Medulla oblongata (tissue), 1 donor: ENCODE measurements at regions not wholly inside any gene's neighbourhood (a gene's known extent, or its start where the extent isn't known, plus 50 kb on each side); places are given as distances from the start of the nearest gene placed in this dataset.
"Not testable (repeated sequence)": the region's sequence is repeated elsewhere in the genome, so short reads cannot be mapped to it uniquely, and the experiment has no call there.

Source experiments
- DNase-seq: peaks from one replicate; pipeline ENCODE4 v3.0.0-alpha.2; 2015; ENCODE audit errors: extremely low spot score

DNA sequence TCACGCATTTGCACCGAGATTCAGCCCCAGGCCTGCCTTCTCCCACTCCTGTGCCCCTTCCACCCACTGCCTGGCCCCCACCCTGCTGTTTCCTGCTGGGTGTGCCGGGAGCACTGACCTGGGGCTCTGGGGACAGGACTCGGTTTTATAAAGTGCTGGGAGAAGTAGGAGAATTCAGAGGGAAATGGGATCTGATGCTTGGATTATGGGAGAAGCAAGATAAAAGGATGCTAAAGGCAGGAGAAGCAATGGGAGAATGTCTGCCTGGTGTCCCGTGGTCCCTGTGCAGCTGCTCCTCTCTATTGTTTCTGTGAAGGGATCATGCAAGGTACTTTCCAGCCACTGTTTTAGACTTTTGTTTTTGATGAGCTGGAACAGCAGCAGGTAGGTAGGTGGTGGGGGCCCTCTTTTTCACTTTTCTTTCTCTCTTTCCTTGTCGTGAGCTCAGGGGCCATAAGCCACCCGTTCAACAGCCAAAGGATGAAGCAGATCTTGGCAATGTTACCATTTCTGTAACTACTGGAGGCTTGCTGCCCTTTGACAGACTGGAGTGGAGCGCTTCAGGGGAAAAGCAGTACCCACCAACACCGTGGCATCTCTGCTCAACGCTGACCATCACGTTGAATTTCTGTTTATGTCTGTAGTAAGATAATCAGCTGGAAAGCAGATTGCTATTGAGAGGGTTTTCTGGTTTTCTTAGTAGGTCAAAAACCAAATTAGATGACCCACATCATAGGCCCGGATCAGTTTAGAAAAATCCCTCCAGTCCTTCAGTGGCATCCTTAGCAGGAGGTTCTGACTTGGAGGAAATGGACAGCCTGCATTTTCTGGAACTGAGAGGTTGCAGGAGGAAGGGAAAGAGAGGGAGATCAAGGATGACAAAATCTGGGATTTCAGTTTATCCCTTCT, 63.8 kb upstream of the ENPP6 start:
- DNase-seq = no peak

DNA sequence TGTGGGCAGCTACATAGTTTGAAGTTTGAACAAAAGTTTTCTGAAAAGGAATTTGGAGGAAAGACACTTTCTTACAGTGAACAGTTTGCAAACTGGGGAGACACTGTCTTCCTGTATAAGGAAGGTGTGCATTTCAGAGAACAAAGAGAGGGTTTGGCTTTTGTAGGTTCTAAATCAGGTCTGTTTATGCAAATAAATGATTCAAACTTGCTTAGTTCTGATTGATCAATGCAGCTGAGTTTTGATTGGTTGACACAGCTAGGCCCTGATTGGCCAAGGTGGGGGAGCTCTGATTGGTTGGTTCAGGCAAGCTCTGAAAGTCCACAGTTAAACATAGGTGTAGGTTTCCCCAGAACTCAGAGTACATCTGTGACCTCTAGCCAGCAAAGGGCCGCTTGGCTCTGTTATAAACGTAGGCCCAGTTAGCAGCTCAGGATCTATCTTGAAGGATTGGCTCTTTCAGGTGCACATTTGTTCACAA, 63.0 kb upstream of the ENPP6 start:
- no peak for DNase-seq

DNA sequence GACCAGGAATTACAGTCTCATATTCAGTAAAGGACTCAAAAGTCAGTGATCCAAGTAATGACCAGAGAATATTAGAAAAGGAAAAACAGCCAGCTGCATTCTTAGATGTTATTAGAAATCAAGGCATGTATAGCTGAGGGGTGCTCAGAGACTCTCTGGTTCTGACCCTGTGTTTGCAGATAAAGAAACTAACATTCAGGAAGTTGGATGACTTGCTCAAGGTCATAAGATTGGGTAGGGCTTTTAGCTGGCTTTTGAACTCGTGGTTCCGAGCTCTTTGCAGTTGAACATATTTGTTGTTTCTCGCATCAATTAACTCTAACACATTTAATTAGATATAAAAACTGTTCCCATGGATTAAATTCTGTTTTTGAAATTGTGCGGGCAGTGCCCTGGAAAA, 62.5 kb upstream of the ENPP6 start:
- no peak for DNase-seq

DNA sequence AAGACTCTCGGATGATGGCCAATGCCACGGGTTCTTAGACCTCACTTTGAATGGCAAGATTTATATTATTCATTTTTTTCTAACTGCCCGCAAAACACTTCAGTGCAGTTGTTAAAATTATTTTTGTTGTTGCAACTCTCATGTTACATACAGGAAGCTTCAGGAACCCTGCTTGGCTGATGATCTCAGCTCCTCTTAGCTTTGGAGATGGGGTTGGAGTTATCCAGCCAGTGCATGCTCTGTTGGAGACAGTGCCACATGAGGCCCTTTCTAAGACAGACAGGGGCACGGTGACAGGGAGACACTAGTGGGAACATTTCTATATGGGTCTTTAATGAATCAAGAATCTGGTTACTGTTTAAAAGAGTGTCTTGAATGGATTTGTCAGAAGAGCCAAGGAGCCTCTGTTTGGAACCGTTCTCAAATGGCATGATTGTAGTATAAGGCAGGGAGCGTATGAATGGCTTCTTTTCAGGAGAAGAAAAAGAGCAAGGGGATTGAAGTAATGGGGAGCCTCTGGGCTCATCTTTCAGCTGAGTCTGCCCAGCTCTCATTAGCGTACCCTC, 61.9 kb upstream of the ENPP6 start:
- DNase-seq = peak; percentile 54

DNA sequence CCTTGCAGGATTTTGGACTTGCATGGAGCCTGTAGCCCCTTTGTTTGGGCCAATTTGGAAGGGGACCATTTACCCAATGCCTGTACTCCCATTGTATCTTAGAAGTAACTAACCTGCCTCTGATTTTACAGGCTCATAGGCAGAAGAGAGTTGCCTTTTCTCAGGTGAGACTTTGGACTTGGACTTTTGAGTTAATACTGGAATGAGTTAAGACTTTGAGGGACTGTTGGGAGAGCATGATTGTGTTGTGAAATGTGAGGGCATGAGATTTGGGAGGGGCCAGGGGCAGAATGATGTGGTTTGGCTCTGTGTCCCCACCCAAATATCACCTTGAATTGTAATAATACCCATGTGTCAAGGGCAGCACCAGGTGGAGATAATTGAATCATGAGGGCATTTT, 60.1 kb upstream of the ENPP6 start:
- DNase-seq = not testable (repeated sequence)

DNA sequence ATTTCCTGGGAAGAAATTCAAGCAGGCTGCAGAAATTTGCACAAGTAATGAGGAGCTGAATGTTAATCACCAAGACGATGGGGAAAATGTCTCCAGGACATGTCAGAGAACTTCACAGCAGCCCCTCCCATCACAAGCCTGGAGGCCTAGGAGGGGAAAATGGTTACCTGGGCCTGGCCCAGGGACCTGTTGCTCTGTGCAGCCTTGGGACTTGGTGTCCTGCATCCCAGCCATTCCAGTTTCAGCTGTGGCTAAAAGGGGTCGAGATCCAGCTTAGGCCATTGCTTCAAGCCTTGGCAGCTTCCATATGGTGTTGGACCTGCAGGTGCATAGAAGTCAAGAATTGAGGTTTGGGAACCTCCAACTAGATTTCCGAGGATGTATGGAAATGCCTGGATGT, 59.3 kb upstream of the ENPP6 start:
- not testable (repeated sequence) for DNase-seq

DNA sequence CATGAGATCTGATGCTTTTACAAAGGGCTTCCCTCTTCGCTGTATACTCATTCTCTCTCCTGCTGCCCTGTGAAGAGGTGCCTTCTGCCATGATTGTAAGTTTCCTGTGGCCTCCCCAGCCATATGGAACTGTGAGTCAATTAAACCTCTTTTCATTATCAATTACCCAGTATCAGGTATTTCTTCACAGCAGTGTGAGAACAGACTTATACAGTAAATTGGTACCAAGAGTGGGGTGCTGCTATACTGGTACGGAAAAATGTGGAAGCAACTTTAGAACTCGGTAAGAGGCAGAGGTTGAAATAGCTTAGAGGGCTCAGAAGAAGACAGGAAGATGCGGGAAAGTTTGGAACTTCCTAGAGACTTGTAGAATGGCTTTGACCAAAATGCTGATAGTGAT, 58.7 kb upstream of the ENPP6 start:
- DNase-seq = not testable (repeated sequence)

DNA sequence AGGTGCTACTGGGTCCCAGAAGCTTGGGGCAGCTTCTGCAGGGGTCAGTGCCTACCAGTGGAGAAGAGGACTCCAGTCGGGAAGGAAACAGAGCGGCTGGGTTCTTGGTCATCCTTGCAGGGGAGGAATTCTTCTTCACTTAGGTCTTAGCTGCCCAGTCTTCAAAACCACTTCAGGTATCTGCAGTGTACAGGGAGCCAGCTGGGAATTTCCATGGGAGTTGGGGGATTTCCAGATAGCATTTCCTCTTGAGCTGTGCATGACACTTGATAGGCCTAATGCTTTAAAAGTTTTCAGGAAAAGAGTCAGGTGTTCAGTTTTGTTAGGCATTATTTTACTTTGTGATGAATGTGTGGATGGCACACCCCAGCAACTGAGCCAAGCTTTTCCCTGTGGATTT, 58.1 kb upstream of the ENPP6 start:
- DNase-seq = no peak

DNA sequence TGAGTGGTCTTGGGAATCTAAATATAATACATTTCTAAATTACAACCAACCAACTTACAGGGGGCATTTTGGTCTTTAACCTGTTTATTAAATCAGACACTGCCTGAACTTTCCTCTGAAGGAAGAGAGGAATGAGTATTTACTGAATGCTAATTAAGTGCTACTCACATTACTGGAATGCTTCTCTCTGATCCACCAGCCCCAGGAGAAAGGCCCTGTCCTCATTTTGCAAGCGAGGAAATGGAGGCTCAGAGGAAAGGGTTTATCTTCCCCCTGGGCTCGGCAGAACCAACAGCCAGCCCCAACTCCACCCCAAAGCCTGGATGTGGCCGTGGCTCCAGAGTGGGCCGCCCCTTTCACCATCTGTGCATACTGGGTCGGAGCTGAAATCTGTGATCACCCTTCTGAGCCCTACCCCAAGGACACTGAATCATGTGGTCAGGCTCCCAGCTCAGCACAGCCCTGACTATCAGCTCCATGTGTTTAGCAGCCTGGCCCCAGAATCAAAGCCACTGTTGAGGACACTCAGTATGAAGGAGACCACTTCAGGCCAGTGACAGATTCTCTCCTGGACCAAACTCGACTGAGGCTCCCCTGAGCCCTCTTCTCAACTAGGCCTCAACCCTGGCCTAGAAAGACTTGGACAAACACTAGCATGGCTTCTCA, 56.7 kb upstream of the ENPP6 start:
- DNase-seq = no peak

DNA sequence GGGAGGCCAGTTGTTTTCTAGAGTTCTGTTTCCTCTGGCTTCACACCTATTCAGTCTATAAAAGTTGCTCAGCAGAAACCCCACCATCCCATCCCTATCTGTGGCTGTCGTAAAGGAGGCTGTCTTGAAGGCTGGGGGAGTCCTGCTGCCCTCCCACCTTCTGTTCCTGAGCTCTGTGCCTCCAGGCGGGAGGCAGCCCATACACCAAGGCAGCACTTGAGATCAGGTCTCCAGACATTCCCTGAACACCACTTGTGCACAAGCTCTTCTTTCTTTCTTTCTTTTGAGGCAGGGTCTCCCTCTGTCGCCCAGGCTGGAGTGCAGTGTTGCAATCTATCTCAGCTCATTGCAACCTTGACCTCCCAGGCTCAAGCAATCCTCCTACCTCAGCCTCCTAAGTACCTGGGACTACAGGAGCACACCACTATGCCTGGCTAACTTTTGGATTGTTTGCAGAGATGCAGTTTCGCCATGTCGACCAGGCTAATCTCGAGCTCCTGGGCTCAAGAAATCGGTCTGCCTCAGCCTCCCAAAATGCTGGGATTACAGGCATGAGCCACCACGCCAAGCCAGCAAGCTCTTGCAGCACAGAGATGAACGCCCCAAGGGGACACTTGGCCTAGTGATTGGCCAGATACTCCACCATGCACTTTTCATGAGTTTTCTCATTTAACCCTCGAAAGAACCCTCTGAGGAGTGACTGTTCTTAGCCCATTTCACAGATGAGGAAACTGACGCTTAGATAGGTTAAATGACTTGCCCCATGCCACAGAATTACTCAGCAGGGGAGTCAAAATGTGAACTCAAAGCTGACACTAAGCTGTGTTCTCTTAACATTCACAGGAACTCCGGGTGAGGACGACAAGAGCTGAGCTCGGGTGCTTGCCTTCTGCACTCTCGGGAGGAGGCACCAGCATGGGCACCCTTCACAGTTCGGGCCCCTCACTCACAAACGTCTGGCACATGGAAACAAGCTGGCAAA, 55.8 kb upstream of the ENPP6 start:
- no peak for DNase-seq

DNA sequence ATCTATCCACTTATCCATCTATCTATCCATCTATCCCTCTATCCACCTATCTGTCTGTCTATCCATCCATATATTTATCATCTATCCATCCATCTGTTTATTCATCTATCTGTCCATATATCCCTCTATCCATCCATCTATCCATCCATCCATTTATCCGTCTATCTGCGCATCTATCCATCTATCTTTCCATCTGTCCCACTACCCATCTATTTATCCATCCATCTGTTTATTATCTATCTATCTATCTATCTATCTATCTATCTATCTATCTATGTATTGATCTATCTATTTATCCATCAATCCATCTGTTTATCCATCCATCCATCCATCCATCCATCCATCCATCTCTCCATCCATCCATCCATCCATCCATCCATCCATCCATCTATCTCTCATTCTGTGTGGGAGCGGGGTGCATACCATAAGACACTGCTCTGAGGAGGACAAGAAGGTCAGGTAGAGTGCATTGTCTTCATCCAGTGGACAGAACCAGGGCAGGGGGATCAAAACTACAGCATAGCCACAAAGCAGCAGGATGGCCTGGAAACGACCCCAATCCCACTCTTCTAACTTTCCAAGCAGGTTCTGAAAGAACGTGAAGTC, 53.2 kb upstream of the ENPP6 start:
- DNase-seq = no peak

DNA sequence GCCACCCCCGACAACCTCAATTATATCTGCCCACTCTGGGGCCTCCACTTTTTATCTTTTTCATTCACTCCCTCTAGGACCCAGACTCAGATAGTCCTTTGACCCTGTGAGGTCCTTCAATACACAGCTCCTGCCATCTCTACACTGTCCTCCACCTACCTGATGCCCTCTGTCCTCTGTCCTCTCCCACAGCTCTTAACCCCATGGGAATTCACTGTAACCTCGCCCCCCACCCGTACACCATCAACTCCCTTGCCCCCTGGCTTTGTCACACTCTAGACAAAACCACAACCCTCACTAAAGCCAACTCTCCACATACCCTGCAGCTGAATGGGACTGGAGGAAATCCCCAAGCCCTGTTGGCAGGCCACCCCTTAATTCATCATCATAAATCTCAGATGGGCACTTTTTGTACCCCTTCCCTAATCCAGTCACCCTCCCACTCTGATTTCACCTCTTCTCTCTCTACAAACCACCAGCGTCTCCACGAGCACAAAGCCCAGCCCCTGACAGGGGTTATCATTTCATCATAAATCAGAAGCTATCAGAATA, 52.3 kb upstream of the ENPP6 start:
- no peak for DNase-seq

DNA sequence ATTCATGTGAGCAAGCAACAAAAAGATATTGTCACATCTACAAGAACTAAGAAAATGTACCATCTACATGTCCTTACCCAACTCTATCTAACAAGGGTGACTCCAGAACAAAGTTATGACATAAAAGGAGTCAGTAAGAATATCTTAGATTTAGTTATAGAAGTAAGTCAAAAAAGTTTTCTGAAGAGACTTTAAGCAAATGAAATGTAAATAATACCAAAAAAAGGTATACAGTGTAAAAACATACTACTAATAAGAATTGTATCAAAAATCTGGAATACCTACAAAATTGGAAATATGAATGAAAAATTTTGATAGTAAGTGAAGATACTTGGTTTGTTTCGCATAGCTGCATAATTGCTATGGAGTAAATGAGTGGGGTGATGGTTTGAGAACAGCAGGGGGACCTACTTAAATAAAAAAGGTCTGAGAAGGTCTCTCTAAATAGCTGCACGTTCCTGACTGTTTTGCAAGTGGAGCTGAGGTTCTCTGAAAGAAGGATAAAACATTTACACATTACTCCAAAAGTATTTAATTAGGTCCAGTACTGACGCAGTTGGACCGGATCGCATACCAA, 51.0 kb upstream of the ENPP6 start:
- no peak for DNase-seq

DNA sequence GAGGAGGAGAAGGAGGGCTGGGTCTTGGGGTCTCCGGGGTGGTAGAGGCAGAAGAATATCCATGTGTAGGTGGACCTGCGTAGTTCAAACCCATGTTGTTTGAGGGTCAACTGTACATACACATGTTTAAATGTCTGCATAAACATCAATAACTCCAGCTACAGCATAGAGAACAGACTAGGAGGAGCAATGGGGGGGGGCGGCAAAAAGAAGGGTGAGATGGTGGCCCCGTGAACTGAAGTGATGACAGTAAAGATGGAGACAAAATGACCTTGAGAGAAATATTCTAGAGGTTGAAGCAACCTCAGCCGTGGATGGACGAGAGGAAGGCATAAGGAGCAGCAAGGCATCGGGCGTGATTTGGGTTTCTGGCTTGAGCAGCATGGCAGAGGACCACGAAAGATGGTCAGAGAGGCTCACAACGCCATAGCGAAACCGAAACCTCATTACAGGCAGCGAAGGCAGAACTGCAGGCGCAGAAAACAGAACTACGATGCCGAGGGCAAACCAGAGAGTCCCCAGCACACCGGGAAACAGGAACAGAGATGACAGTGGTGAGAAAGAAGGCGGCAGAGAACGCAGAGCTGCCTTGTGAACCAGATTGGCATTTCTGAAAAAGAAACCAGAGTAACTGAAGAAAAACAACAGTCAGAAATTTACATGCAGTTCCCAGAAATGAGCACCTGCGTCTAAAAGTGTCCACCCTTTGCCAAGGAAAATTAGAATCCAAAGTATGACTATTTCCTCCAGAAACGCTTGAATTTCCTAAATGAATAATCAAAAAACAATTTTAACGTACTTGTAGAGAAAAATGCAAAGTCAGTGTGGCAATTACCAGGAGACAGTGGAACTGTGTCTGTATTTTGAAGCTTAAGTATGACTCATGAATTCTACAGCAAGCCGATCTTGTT, 50.3 kb upstream of the ENPP6 start:
- DNase-seq = no peak
